Tibial artery (tissue), 4 donors: ENCODE measurements at regions not wholly inside any gene's neighbourhood (a gene's known extent, or its start where the extent isn't known, plus 50 kb on each side); places are given as distances from the start of the nearest gene placed in this dataset.
"Not testable (repeated sequence)": the region's sequence is repeated elsewhere in the genome, so short reads cannot be mapped to it uniquely, and the experiment has no call there.

ENCODE experiments used
- DNase-seq, 2 donors: peaks; one replicate each; pipeline ENCODE4 v3.0.0-alpha.2; 2019
- H3K27ac ChIP-seq, 2 donors: fragments of 200-600 bp; sonication (generic) in 1 of 2; 1 replicate in 1 of 2; 2 replicates in 1 of 2; pipeline ENCODE4 v1.5.1; 2018 to 2019; ENCODE audit warnings: mild to moderate bottlenecking in 1 of 2
- H3K27me3 ChIP-seq, 2 donors: fragments of 200-600 bp; sonication (generic) in 1 of 2; one replicate each; pipeline versions ENCODE4 v1.5.1 to v1.6.0; 2016 to 2019
- H3K36me3 ChIP-seq, 3 donors: fragments of 200-600 bp; sonication (generic) in 2 of 3; one replicate each; pipeline ENCODE4 v1.5.1; 2016 to 2019; ENCODE audit warnings: mild to moderate bottlenecking in 2 of 3
- H3K4me1 ChIP-seq, 4 donors: fragments of 200-600 bp; sonication (generic) in 2 of 4; 1 replicate in 3 of 4; 2 replicates in 1 of 4; pipeline ENCODE4 v1.5.1; 2016 to 2019
- H3K4me3 ChIP-seq, 2 donors: fragments of 200-600 bp; sonication (generic) in 1 of 2; 1 replicate in 1 of 2; 2 replicates in 1 of 2; pipeline ENCODE4 v1.5.1; 2018 to 2019; ENCODE audit warnings: mild to moderate bottlenecking in 2 of 2
- H3K9me3 ChIP-seq, 3 donors: fragments of 200-600 bp; sonication (generic) in 1 of 3; one replicate each; pipeline ENCODE4 v1.5.1; 2016 to 2019
- CTCF ChIP-seq, 2 experiments: fragments of 200-600 bp in 1 of 2; fragments of 450-650 bp in 1 of 2; IDR thresholded peaks; one replicate each; pipeline ENCODE4 v1.5.1; 2017 to 2019; ENCODE audit warnings: antibody characterized with exemption in 2 of 2, mild to moderate bottlenecking in 1 of 2, moderate library complexity in 1 of 2
- intact Hi-C: fragments of 100-400 bp; cut with DNase I; formaldehyde crosslinking; loops from one replicate; pipeline ENCODE4 v1.15.0; 2023; ENCODE audit warnings: low total_unique reads

- peaks cover 0 to 5% (median 0%) of the 10 kb centered on the region in 4 donors for H3K4me1 ChIP-seq
- H3K4me3 ChIP-seq, result no peak overlapping the region
- DNase-seq, result no peak
- TF ChIP-seq CTCF (IDR thresholded peaks at IDR 0.05), result no peak
- intact Hi-C loops, result no loop called here
- no peaks in the 10 kb centered on the region for H3K36me3 ChIP-seq
- no peak overlapping the region for H3K27ac ChIP-seq
- peaks cover 0 to 21% of the 10 kb centered on the region in 2 donors for H3K27me3 ChIP-seq
- H3K9me3 ChIP-seq, result no peaks in the 10 kb centered on the region
Observed at GRCh38 chr6:167686204-167686893, 140.4 kb upstream of the AFDN start.

GRCh38 chr6:167687116-167687725 lies 139.5 kb upstream of the AFDN start:
- no peak overlapping the region for H3K4me3 ChIP-seq
- no peaks in the 10 kb centered on the region for H3K9me3 ChIP-seq
- intact Hi-C loops, result no loop called here
- H3K36me3 ChIP-seq, result no peaks in the 10 kb centered on the region
- H3K27ac ChIP-seq, result no peak overlapping the region
- TF ChIP-seq CTCF (IDR thresholded peaks at IDR 0.05), result no peak
- DNase-seq, result no peak
- peaks cover 0 to 5% (median 0%) of the 10 kb centered on the region in 4 donors for H3K4me1 ChIP-seq
- H3K27me3 ChIP-seq, result peaks cover 0 to 21% of the 10 kb centered on the region in 2 donors

- H3K9me3 ChIP-seq, result no peaks in the 10 kb centered on the region
- intact Hi-C loops, result no loop called here
- no peak for DNase-seq
- no peaks in the 10 kb centered on the region for H3K36me3 ChIP-seq
- peaks cover 0 to 21% of the 10 kb centered on the region in 2 donors for H3K27me3 ChIP-seq
- H3K4me1 ChIP-seq, result peaks cover 0 to 4% (median 0%) of the 10 kb centered on the region in 4 donors
- H3K27ac ChIP-seq, result no peak overlapping the region
- no peak for TF ChIP-seq CTCF (IDR thresholded peaks at IDR 0.05)
- no peak overlapping the region for H3K4me3 ChIP-seq
Observed at GRCh38 chr6:167688123-167688522, 138.6 kb upstream of the AFDN start.

- Histone ChIP-seq H3K9me3 (no peaks in the 10 kb centered on the region), H3K27me3 (peaks cover 0 to 16% of the 10 kb centered on the region in 2 donors), H3K27ac (no peak overlapping the region), H3K4me1 (no peaks in the 10 kb centered on the region), H3K4me3 (no peak overlapping the region), H3K36me3 (no peaks in the 10 kb centered on the region)
- DNase-seq, result no peak
- intact Hi-C loops, result no loop called here
- no peak for TF ChIP-seq CTCF (IDR thresholded peaks at IDR 0.05)
Observed at GRCh38 chr6:167689278-167689677, 137.4 kb upstream of the AFDN start.

- no peak overlapping the region for H3K27ac ChIP-seq
- H3K4me3 ChIP-seq, result no peak overlapping the region
- peaks cover 0 to 16% of the 10 kb centered on the region in 2 donors for H3K27me3 ChIP-seq
- DNase-seq, result no peak
- intact Hi-C loops, result no loop called here
- no peaks in the 10 kb centered on the region for H3K4me1 ChIP-seq
- H3K9me3 ChIP-seq, result no peaks in the 10 kb centered on the region
- no peaks in the 10 kb centered on the region for H3K36me3 ChIP-seq
- no peak for TF ChIP-seq CTCF (IDR thresholded peaks at IDR 0.05)
Observed at GRCh38 chr6:167689751-167690150, 137.0 kb upstream of the AFDN start.

- H3K4me1 ChIP-seq, H3K4me3 ChIP-seq, DNase-seq, H3K36me3 ChIP-seq, H3K9me3 ChIP-seq, intact Hi-C loops, H3K27ac ChIP-seq: not testable (repeated sequence)
- peaks cover 0 to 16% of the 10 kb centered on the region in 2 donors for H3K27me3 ChIP-seq
Observed at GRCh38 chr6:167690167-167690922, 136.4 kb upstream of the AFDN start.
